Endothelial cell of umbilical vein (primary cell): ENCODE measurements at regions not wholly inside any gene's neighbourhood (a gene's known extent, or its start where the extent isn't known, plus 50 kb on each side); places are given as distances from the start of the nearest gene placed in this dataset.

Source experiments
- BruUV-seq: library from RNA; stranded (reverse); fragments of 400-500 nt; replicated peaks from 2 replicates; lab custom pipeline; 2021; lab: Mats Ljungman, UMichigan
- CTCF ChIA-PET: fragments of 300-600, 350-600 bp; sonication (Branson Sonifier 250); formaldehyde crosslinking; loops from one replicate; lab custom pipeline; 2021; ENCODE audit warnings: antibody characterized with exemption, inconsistent platforms; lab: Charles Lee
- POLR2A ChIA-PET: fragments of 300-600, 350-600 bp; sonication (Branson Sonifier 250); formaldehyde crosslinking; loops from one replicate; lab custom pipeline; 2021; ENCODE audit warnings: antibody characterized with exemption, inconsistent platforms; lab: Charles Lee
- DNase-seq: peaks from one replicate; pipeline ENCODE4 v3.0.0-alpha.2; 2011; ENCODE audit warnings: low read depth, low spot score
- FAIRE-seq: peaks from 2 replicates; lab custom pipeline; 2011; peaks lifted over from hg19 to GRCh38; lab: Jason Lieb, UNC
- H2AFZ ChIP-seq: 2 replicates; pipeline ENCODE4 v1.6.0; 2012; ENCODE audit warnings: low read depth, low read length, control low read depth, inconsistent platforms
- H3K27ac ChIP-seq: 2 replicates; pipeline ENCODE4 v1.5.1; 2011; ENCODE audit warnings: low read depth, mild to moderate bottlenecking, control low read depth, low read length, moderate library complexity; ENCODE audit not compliant: insufficient read depth
- H3K27me3 ChIP-seq, 2 experiments: 2 replicates each; pipeline versions ENCODE4 v1.6.0 to v1.6.1; 2011; ENCODE audit warnings: low read length in 2 of 2, mixed read lengths in 1 of 2; ENCODE audit not compliant: control insufficient read depth in 2 of 2, insufficient read depth in 2 of 2
- H3K36me3 ChIP-seq, 2 experiments: 2 replicates in 1 of 2; 3 replicates in 1 of 2; pipeline ENCODE4 v1.5.1; 2011; ENCODE audit warnings: low read length in 2 of 2, mild to moderate bottlenecking in 1 of 2, moderate library complexity in 1 of 2; ENCODE audit not compliant: control insufficient read depth in 2 of 2, insufficient read depth in 2 of 2; ENCODE audit errors: extremely low read depth in 1 of 2
- H3K4me1 ChIP-seq: 3 replicates; pipeline ENCODE4 v1.5.1; 2011; ENCODE audit warnings: mild to moderate bottlenecking, low read length; ENCODE audit not compliant: control insufficient read depth, insufficient read depth; ENCODE audit errors: extremely low read depth
- H3K4me2 ChIP-seq: 2 replicates; pipeline ENCODE4 v1.6.1; 2011; ENCODE audit warnings: low read length, control low read depth, mixed read lengths; ENCODE audit not compliant: insufficient read depth
- H3K4me3 ChIP-seq, 3 experiments: fragments of 200-600 bp in 1 of 3; sonication (generic), shearing (Covaris generic) in 1 of 3; replicated peaks in 1 of 3; 2 replicates each; pipeline ENCODE4 v1.5.1; 2011 to 2016; ENCODE audit warnings: control low read depth in 3 of 3, low read length in 3 of 3, mild to moderate bottlenecking in 2 of 3, inconsistent platforms in 1 of 3, low read depth in 1 of 3, moderate library complexity in 1 of 3; ENCODE audit not compliant: insufficient read depth in 1 of 3
- H3K79me2 ChIP-seq: 2 replicates; pipeline ENCODE4 v1.6.0; 2012; ENCODE audit warnings: low read length, inconsistent platforms; ENCODE audit not compliant: control insufficient read depth, insufficient read depth
- H3K9ac ChIP-seq: replicated peaks from 2 replicates; pipeline ENCODE3; 2011; ENCODE audit warnings: low read length, control low read depth; ENCODE audit not compliant: insufficient read depth; ENCODE audit errors: extremely low read depth
- H3K9me1 ChIP-seq: replicated peaks from 3 replicates; pipeline ENCODE4 v1.6.0; 2011; ENCODE audit warnings: mild to moderate bottlenecking, low read length; ENCODE audit not compliant: control insufficient read depth, insufficient read depth; ENCODE audit errors: extremely low read depth
- H3K9me3 ChIP-seq: replicated peaks from 2 replicates; pipeline ENCODE4 v1.5.1; 2012; ENCODE audit warnings: low read length, inconsistent platforms; ENCODE audit not compliant: control insufficient read depth, insufficient read depth
- H4K20me1 ChIP-seq: replicated peaks from 2 replicates; pipeline ENCODE3; 2011; ENCODE audit warnings: mild to moderate bottlenecking, low read length; ENCODE audit not compliant: control insufficient read depth, insufficient read depth; ENCODE audit errors: extremely low read depth
- CTCF ChIP-seq, 2 donors: IDR thresholded peaks; 1 replicate in 1 of 2; 2 replicates in 1 of 2; pipeline ENCODE4 v1.5.1; 2011; ENCODE audit warnings: low read length in 2 of 2, mild to moderate bottlenecking in 2 of 2, moderate library complexity in 2 of 2, control low read depth in 1 of 2, inconsistent platforms in 1 of 2, low read depth in 1 of 2; ENCODE audit not compliant: insufficient read depth in 1 of 2; ENCODE audit errors: extremely low read depth in 1 of 2
- EZH2 ChIP-seq: IDR thresholded peaks from 2 replicates; pipeline ENCODE4 v1.6.1; 2012; ENCODE audit warnings: borderline replicate concordance, low read depth, mild to moderate bottlenecking, moderate library complexity, low read length, inconsistent platforms; ENCODE audit not compliant: severe bottlenecking
- FOS ChIP-seq: IDR thresholded peaks from 2 replicates; pipeline ENCODE4 v1.6.1; 2011; ENCODE audit warnings: mild to moderate bottlenecking, low read length, moderate library complexity, borderline replicate concordance; ENCODE audit not compliant: insufficient read depth
- GATA2 ChIP-seq: IDR thresholded peaks from 2 replicates; pipeline ENCODE4 v1.7.0; 2011; ENCODE audit warnings: low read depth, mild to moderate bottlenecking, moderate library complexity, mixed read lengths, low read length; ENCODE audit not compliant: insufficient read length, insufficient read depth
- JUN ChIP-seq: IDR thresholded peaks from 2 replicates; pipeline ENCODE4 v1.6.1; 2011; ENCODE audit warnings: borderline replicate concordance, low read depth; ENCODE audit not compliant: insufficient read length, insufficient read depth
- MYC ChIP-seq: IDR thresholded peaks from one replicate; pipeline ENCODE4 v1.6.1; 2011; ENCODE audit warnings: mild to moderate bottlenecking, low read depth, low read length
- POLR2A ChIP-seq: IDR thresholded peaks from 2 replicates; pipeline ENCODE4 v1.6.1; 2012; ENCODE audit warnings: low read depth, mild to moderate bottlenecking, control low read depth, low read length
- POLR2AphosphoS5 ChIP-seq: IDR thresholded peaks from 2 replicates; pipeline ENCODE4 v1.6.1; 2012; ENCODE audit warnings: low read depth, mild to moderate bottlenecking, control low read depth, low read length, moderate library complexity; ENCODE audit not compliant: insufficient read depth
- dilution Hi-C: fragments of 300-500 bp; cut with MboI; formaldehyde crosslinking; loops from one replicate; pipeline ENCODE4 v1.15.0; 2019; ENCODE audit warnings: low sequenced_read_pairs; ENCODE audit not compliant: extremely low pct_ligation_motif_present
- intact Hi-C: fragments of 100-400 bp; cut with micrococcal nuclease; formaldehyde crosslinking; loops from one replicate; pipeline ENCODE4 v1.10.0; 2022
- TF ChIP-seq, protein P1 (sequence below): IDR thresholded peaks from 2 replicates; pipeline ENCODE4 v1.6.1; 2011; ENCODE audit not compliant: insufficient read depth, insufficient read length

DNA sequence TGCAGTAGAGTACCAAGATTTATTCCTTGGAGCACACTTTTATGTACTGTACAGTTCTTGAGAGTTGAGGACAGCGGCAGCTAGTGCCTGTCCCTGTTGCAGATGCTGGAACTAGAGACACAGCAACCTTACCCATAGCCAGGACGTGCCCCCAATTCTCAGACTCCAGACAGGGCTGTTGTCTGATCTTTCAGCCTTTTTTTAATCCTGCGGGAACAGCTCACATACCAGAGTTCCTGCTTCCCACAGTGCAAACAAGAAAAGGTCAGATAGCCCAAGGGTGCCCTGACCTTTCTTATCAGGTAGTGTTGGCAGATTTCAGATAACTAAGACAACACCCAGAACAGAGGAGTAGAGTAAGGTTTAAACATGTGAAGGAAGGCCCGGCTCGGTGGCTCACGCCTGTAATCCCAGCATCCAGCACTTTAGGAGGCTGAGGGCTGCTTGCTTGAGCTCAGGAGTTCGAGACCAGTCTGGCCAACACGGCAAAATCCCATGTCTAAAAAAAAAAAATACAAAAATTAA, 78.5 kb downstream of the DOP1B start:
- POLR2A ChIA-PET, result no interaction called here
- H3K9me3 ChIP-seq, result no peaks in the 10 kb centered on the region
- CTCF ChIA-PET, result no interaction called here

DNA sequence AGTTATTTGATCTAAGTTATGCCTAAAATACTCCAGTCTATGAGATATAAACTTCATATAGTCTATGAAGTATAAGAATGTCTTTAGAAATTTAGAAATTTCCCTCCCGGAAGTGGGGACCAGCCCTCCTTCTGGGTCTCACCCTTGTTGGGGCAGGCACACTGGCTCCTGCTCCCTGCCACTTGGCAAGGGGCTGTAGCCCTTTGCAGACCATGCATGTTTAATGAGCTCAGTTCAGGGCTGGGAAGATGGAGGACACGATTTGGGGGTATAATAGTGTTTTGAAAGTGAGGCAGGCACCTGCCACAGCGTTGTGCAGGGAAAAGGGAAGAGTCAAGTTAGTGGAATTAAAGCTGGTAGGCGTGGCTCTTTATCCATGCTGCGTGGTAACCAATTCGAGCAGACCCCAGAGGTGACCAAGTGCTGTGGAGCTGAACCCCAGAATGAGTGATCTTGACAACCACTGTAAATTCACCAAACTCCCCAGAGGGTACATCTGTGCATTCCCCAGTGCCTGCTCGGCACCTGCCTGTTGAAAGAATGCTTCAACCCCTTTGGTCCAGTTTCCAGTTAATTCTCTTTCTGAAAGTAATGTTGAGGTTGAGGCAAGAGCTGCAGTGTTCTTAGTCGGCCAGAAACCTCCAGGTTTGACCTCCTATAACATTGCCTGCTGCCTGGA, 79.6 kb downstream of the DOP1B start:
- H3K4me3 ChIP-seq, result no peak overlapping the region
- H3K9me1 ChIP-seq, result no peaks in the 10 kb centered on the region
- ChIA-PET CTCF (interaction anchor here (1.0 kb wide), 1 partner anchor 13 kb away, joined by 4 read pairs; no protein-coding TSS in a partner anchor), POLR2A (interaction anchor here (0.6 kb wide), 1 partner anchor 16 kb away, joined by 3 read pairs; no protein-coding TSS in a partner anchor)
- no peaks in the 10 kb centered on the region for H3K9me3 ChIP-seq
- peaks cover 0 to 2% of the 10 kb centered on the region in 2 experiments for H3K36me3 ChIP-seq
- H4K20me1 ChIP-seq, result no peaks in the 10 kb centered on the region
- FAIRE-seq, result no peak
- DNase-seq, result no peak
- dilution Hi-C loops, result no loop called here
- H3K4me2 ChIP-seq, result no peak overlapping the region
- BruUV-seq, result no TSS peak
- no peak for TF ChIP-seq JUN
- TF ChIP-seq MYC, result no peak
- no peak for TF ChIP-seq CTCF (IDR thresholded peaks at IDR 0.05; ENCODE audit: extremely low read depth in 1 of 2, insufficient read depth in 1 of 2, low read depth in 1 of 2, low read length in 2 of 2)
- TF ChIP-seq GATA2, result no peak
- no peak for TF ChIP-seq POLR2A
- TF ChIP-seq EZH2, result no peak
- TF ChIP-seq FOS, result no peak
- TF ChIP-seq, protein P1, sequence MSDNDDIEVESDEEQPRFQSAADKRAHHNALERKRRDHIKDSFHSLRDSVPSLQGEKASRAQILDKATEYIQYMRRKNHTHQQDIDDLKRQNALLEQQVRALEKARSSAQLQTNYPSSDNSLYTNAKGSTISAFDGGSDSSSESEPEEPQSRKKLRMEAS, result no peak
- no peak for TF ChIP-seq POLR2AphosphoS5
- intact Hi-C loops, result no loop called here
- H3K27ac ChIP-seq, result no peak overlapping the region
- H3K4me1 ChIP-seq, result no peaks in the 10 kb centered on the region
- no peak overlapping the region for H2AFZ ChIP-seq
- no peaks in the 10 kb centered on the region for H3K79me2 ChIP-seq
- no peaks in the 10 kb centered on the region for H3K27me3 ChIP-seq
- H3K9ac ChIP-seq, result no peak overlapping the region

More for the DNA sequence above, 78.5 kb downstream of the DOP1B start:
- no peak for TF ChIP-seq JUN
- H3K27ac ChIP-seq, result no peak overlapping the region
- no peaks in the 10 kb centered on the region for H3K9me1 ChIP-seq
- no peak for DNase-seq
- no peaks in the 10 kb centered on the region for H3K79me2 ChIP-seq
- H3K9ac ChIP-seq, result no peak overlapping the region
- H4K20me1 ChIP-seq, result no peaks in the 10 kb centered on the region
- intact Hi-C loops (no loop called here), dilution Hi-C loops (no loop called here)
- H3K36me3 ChIP-seq, result peaks cover 0 to 2% of the 10 kb centered on the region in 2 experiments
- no TSS peak for BruUV-seq
- no peak overlapping the region for H3K4me2 ChIP-seq
- no peaks in the 10 kb centered on the region for H3K27me3 ChIP-seq
- no peak for FAIRE-seq
- H2AFZ ChIP-seq, result no peak overlapping the region
- H3K4me1 ChIP-seq, result no peaks in the 10 kb centered on the region
- H3K4me3 ChIP-seq, result no peak overlapping the region
